HG03196 (cell line): ENCODE measurements at regions not wholly inside any gene's neighbourhood (a gene's known extent, or its start where the extent isn't known, plus 50 kb on each side); places are given as distances from the start of the nearest gene placed in this dataset.

Source experiments
- ATAC-seq: cut with Tn5 transposase; IDR thresholded peaks from one replicate; pipeline ENCODE4 v1.9.1; 2021; ENCODE audit not compliant: unreplicated experiment

DNA sequence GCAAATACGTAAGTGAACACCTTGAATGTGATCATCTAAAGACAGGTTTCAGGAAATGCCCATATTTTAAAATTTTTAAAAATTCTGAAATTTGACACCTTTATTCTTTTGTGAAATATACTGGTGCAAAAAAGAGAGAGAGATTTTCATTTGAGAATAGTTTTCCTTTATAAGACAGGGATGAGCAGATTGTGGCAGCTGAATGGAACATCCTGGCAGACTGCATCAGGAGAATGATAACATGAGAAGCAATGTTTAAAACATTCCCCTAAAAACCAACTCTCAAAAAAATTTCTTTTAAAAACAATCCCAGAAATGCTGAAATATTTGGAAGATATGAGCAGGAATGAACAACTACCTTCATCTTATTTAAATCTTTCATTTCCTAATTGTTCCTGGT lies 744.8 kb upstream of the ID2 start:
- no peak for ATAC-seq

- no peak for ATAC-seq
Observed at GRCh38 chr2:7940723-7941122, 741.1 kb upstream of the ID2 start.

DNA sequence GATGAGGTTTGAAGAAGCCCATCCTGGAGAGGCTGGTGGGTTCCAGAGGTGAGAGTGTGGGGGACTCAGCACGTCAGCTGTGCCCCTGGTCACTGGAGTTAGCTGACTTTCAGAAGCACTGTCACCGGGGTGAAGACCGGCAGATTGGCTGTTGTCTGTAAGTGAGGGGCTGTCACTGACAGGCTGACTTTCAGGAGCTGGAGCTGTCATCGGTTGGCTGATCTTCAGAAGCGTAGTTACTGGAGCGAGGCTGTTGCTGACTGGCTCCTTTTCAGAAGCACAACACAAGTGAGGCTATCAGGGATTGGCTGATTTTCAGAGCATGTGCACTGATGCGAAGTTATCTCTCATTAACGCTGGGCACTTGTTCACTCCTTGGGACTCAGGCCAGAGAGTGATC lies 738.4 kb upstream of the ID2 start:
- no peak for ATAC-seq

DNA sequence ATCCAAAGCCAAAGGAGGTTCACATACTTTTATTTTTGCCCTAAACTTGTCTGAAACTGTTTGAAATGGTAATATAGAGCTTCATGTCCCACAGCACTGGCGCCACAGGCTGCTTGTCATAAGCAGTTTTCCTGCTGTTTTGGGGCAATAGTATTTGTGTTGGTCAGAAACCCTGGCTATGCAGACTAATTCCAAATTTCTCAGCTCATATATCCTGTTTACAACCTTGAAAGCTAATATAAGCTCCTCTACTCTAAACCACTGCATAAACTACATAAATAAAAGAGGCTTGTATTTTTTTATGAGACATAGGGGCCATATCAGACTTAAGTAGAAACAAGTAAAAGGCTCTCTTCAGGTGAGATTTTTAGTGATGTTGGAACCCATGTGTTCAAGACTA lies 736.8 kb upstream of the ID2 start:
- no peak for ATAC-seq

DNA sequence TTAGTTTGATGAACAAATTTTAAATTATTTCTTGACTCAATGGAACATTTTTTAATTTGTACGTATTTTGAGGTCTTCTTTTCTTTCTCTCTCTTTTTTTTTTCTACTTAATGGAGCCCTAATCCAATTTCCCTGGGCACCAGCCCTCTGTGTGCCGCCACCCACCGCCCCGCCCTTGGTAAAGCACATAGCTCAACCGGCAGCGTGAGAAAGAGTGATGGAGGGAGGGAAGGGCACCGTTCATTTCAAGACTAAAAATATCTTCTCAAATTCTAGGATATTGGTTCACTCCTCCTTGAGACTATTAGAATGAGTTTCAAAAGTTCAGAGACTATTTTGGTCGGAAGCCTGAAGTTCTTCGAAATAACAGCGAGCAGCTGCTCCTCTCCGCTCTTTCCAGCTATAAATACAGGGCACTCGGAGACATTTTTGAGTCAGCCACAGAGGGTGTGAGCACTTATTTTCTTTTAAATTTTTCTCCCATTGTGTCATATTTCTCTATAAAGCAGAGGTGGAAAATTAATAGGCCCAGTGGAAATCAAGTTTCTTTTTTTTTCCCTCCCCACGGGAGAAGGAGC lies 731.7 kb upstream of the ID2 start:
- ATAC-seq = no peak

- ATAC-seq = no peak
Observed at GRCh38 chr2:7951001-7951400, 730.9 kb upstream of the ID2 start.

- no peak for ATAC-seq
Observed at GRCh38 chr2:7951490-7951889, 730.4 kb upstream of the ID2 start.

DNA sequence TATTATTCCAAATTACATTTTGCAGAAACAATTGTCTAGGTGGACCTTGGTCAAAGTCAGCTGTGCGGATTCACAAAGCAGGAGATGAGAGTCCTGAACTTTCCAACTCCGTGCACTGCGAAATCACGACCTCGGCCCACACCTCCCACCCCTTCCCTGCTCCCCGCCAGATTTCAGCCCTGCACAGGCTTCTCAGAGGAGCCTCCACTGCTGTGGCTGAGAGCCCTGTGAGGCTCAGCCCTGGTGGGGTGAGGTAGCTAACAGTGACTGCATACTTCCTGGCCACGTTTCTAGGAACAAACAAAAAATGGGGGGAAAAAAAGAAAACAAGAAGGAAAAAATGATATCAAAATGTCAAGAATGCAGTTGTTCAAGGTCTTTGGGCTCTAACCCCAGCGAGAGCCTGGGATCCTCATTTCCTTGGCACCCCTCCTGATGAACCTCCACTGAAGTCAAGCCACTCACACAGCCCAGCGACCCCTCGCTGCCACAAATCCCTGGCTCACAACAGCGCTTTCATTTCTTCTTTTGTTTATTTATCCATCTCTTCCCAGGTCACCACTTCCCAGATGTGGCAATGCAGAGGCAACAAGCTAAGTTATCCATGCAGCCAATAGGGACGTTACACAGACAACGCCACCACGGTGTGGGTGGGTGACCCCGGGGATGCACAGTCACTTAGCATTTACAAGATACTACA lies 729.7 kb upstream of the ID2 start:
- ATAC-seq = no peak

DNA sequence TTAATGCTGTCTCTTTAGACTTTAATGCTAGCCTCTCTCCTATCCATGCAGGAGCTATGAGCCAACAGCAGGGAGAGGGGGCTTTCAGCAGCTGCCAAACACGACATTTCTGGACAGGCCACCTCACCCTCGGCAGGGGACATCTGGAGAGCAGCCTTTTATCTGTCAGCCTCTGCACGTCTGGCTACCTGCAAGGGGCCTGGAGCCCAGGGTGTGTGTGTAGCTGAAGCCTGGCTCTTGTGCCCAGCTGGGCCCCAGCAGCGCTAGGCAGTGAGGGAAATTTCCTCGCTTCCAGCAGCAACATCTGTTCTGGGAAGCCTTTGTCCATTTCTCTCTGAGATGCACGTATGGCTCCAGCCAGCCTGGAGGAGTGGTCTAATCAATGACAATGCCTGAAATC lies 728.7 kb upstream of the ID2 start:
- ATAC-seq = no peak

- no peak for ATAC-seq
Observed at GRCh38 chr2:7954234-7954633, 727.6 kb upstream of the ID2 start.

DNA sequence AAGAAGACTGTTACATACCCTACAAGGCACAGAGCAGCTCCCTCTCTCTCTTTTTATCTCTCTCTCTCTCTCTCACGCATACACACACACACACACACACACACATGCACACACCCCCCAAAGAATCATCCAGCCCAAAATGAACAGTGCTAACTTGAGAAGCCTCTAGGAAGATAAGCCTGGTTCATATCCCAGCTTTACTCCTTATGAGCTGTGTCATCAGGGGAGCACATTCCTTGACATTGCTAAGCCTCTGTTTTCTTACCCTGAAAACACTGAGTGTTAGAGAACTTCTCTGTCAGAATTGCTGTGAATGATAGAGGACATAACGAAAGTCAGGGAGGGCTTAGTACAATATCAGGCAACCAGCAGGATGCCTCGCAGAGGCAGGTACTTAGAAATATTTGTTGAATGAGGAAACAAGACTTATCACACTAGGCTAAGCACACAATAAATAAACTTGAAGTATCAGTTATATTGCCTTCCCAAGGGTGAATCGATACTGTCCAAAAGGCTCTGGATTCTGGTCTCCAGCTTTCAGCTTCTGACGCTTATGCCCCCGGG lies 725.6 kb upstream of the ID2 start:
- no peak for ATAC-seq

DNA sequence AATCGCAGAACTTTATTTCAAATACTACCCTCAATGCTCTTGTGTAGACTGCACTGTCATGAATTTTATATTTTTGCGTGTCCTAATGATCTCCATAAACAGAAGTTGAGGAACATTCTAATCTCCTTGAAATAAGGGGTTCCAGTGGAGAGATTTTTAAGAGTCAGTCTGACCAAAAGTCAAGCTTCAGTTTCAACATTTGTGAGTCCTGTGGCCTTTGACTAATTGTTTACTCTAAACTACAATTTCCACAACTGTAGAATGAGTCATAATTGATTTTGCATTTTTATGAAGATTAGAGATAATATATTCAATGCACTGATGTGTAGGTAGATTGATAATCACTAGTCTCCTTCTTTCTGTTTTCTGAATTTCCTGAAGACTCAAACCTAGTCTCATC lies 720.3 kb upstream of the ID2 start:
- no peak for ATAC-seq

DNA sequence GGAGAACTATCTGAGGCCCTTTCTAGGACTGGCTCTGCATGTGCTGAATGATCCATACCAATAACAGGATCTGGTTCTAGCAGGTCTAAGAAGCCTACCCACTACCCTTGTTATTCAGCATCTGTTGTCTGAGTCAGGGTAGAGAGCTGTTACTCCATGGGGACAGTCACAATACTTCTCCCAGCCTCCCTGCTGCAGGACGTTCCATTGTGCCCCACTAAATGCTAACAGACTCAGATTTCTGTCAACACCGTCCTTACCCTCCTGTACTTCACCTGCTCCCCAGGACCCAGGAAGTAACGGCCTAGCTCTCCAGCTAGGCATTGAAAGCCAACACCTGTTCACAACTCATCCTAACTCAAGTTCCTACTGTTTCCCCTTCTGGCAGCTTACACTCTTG lies 719.7 kb upstream of the ID2 start:
- ATAC-seq = no peak

GRCh38 chr2:7963787-7964186 lies 718.1 kb upstream of the ID2 start:
- ATAC-seq = no peak

- ATAC-seq = no peak
Observed at GRCh38 chr2:7966032-7966431, 715.8 kb upstream of the ID2 start.

DNA sequence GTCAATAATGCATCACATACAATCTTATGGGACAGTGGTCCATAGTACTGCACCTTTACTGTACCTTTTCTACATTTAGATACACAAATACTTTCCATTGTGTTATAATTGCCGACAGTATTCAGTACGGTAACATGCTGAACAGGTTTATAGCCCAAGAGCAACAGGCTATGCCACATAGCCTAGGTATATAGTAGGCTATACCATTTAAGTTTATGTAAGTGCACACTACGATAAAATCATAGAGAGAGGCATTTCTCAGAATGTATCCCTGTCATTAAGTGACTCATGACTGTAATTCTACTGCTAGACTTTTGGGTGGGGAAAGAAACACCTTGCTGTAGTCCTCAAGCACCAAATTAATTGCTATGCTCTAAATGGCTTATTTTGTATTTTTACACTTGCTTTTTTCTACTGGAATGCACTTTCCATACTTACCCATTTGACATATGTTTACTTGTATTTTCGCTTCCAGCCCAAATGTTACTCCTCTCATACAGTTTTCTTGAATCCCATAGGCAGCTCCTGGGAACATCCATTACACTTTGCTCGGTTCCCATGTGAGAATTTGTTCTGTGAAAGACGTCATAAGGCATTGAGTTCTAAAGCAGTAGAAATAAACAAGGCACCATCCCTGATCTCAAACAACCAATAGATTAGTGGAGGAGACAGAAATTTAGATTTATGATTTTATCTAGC lies 714.0 kb upstream of the ID2 start:
- no peak for ATAC-seq

- no peak for ATAC-seq
Observed at GRCh38 chr2:7969756-7970515, 711.9 kb upstream of the ID2 start.

- no peak for ATAC-seq
Observed at GRCh38 chr2:7971248-7971647, 710.6 kb upstream of the ID2 start.

GRCh38 chr2:7971841-7972240 lies 710.0 kb upstream of the ID2 start:
- no peak for ATAC-seq

DNA sequence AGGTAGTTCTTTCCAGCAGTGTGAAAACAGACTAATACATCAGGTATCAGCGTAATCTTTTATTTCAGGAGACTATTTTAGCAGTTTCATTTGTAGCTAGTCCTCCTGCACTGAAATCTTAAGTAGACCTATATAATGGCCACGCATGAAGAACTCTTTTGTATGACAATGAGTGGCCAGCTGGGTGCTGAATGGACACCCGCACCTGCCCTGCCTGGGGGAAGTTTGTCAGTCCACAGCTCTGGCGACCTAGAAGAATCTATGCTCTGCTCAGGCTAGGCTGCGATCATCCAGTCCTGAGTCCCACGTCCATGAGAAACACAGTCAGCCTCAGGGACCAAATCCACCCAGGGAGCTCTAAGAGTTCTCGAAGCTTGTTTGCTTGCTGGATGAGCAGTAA lies 709.2 kb upstream of the ID2 start:
- no peak for ATAC-seq

DNA sequence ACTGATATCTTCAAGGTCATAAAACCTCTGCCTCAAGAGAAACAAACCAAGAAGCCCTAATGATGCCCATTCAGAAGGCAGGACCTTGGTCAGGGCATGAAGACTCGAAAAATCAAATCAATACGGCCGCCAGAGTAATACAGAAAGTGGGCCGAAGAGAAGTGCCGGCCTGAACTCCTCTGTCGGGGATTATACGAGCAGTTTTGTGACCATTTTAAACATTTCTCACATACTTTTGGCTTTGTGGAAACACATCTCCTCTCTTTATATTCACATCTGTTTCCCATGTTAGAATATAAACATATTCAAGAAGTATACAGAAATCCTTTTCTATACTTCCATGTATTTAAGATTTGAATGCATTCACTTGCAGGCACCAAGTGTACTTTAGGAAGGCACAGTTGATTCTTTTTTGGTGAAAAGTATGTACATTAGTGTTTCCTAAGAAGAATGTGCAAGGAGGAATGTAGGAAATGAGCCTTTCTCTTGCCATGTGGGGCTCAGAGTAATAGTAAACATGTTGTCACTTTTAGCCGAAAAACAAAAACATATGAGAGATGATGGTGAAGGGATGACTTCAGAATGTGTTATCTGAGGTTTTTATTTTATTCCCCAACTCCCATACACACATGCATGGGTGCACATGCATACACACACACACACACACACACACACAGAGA lies 707.9 kb upstream of the ID2 start:
- no peak for ATAC-seq
